Loucy (cell line): ENCODE measurements at regions not wholly inside any gene's neighbourhood (a gene's known extent, or its start where the extent isn't known, plus 50 kb on each side); places are given as distances from the start of the nearest gene placed in this dataset.

ENCODE experiments used
- CTCF ChIP-seq: fragments of 200-600 bp; sonication (generic); conservative IDR thresholded peaks from 2 replicates; pipeline ENCODE4 v1.5.1; 2014; ENCODE audit warnings: mild to moderate bottlenecking, antibody characterized with exemption, low read length
- EZH2phosphoT487 ChIP-seq: fragments of 200-600 bp; IDR thresholded peaks from 2 replicates; pipeline ENCODE4 v1.6.1; 2018; ENCODE audit warnings: antibody characterized with exemption, mild to moderate bottlenecking, moderate library complexity, borderline replicate concordance

DNA sequence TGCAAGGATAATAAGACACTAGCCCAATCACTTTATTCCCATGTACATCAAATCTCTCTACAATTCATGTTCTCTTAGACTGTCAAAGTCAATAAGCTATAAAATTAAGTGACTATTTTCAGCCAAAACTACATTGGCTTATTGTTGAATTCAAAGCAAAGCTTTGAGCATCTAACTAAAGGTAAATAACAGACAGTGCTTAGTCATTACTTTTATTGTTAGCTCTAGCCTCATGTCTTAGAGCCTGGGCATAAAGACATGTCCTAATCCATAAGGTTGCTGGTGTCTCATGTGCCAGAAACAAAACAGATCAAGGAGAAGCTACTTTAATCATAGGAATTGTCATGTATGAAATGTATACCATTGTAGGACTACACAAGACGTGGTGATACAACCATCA is 103.1 kb upstream of the UNC5C start:
- TF ChIP-seq CTCF (no peak), EZH2phosphoT487 (no peak)
